GM12878 (cell line): ENCODE measurements at regions not wholly inside any gene's neighbourhood (a gene's known extent, or its start where the extent isn't known, plus 50 kb on each side); places are given as distances from the start of the nearest gene placed in this dataset.

Experiments
- ATAC-seq: fragments of 200-7000 bp; cut with Tn5 transposase; 3 replicates; pipeline ENCODE4 v1.9.1; 2020; ENCODE audit warnings: mild to moderate bottlenecking, moderate library complexity
- BruUV-seq: library from RNA; stranded (reverse); fragments of 400-500 nt; replicated peaks from 2 replicates; lab custom pipeline; 2021; lab: Mats Ljungman, UMichigan
- CTCF ChIA-PET: fragments of 300-600 bp; sonication (Branson Sonifier 250); formaldehyde crosslinking; extraction: SDS; loops from one replicate; lab custom pipeline; 2021; ENCODE audit warnings: inconsistent platforms; lab: Yijun Ruan, JAX
- POLR2A ChIA-PET: fragments of 350-600 bp; formaldehyde crosslinking; extraction: SDS; loops from one replicate; lab custom pipeline; 2021; ENCODE audit warnings: inconsistent platforms; lab: Charles Lee
- RAD21 ChIA-PET: fragments of 300-600 bp; sonication (Branson Sonifier 250); formaldehyde crosslinking; loops from one replicate; lab custom pipeline; 2023; ENCODE audit warnings: antibody characterized with exemption; ENCODE audit not compliant: unreplicated experiment; lab: Charles Lee
- SMC1A ChIA-PET: fragments of 300-600 bp; sonication (Branson Sonifier 250); formaldehyde crosslinking; loops from one replicate; lab custom pipeline; 2023; ENCODE audit not compliant: unreplicated experiment, uncharacterized antibody; lab: Charles Lee
- DNase-seq: peaks from one replicate; pipeline ENCODE4 v3.0.0-alpha.2; 2011; ENCODE audit warnings: low read depth, low spot score
- FAIRE-seq: peaks from 3 replicates; lab custom pipeline; 2011; peaks lifted over from hg19 to GRCh38; lab: Jason Lieb, UNC
- H2AFZ ChIP-seq: 2 replicates; pipeline ENCODE4 v1.6.0; 2011; ENCODE audit warnings: low read depth, low read length, control low read depth; ENCODE audit not compliant: control insufficient read depth
- H3K27ac ChIP-seq: 2 replicates; pipeline ENCODE4 v1.5.1; 2011; ENCODE audit warnings: control low read depth; ENCODE audit not compliant: control insufficient read depth, insufficient read depth
- H3K27me3 ChIP-seq, 2 experiments: replicated peaks in 1 of 2; 2 replicates each; pipeline versions ENCODE4 v1.6.0 to v1.6.1; 2011; ENCODE audit warnings: low read length in 1 of 2; ENCODE audit not compliant: control insufficient read depth in 2 of 2, insufficient read depth in 2 of 2
- H3K36me3 ChIP-seq, 2 experiments: 2 replicates each; pipeline ENCODE4 v1.5.1; 2011; ENCODE audit warnings: low read length in 1 of 2; ENCODE audit not compliant: control insufficient read depth in 2 of 2, insufficient read depth in 2 of 2
- H3K4me1 ChIP-seq: 2 replicates; pipeline ENCODE4 v1.6.1; 2011; ENCODE audit warnings: mild to moderate bottlenecking, low read length, moderate library complexity, mixed read lengths; ENCODE audit not compliant: control insufficient read depth, insufficient read depth
- H3K4me2 ChIP-seq: 2 replicates; pipeline ENCODE4 v1.6.0; 2011; ENCODE audit warnings: control low read depth; ENCODE audit not compliant: control insufficient read depth, insufficient read depth
- H3K4me3 ChIP-seq: fragments of 200-600 bp; sonication (generic); 2 replicates; pipeline ENCODE4 v1.5.1; 2016
- H3K79me2 ChIP-seq: 2 replicates; pipeline ENCODE4 v1.6.0; 2011; ENCODE audit warnings: low read length; ENCODE audit not compliant: control insufficient read depth, insufficient read depth
- H3K9ac ChIP-seq: 2 replicates; pipeline ENCODE4 v1.8.0; 2011; ENCODE audit warnings: low read length, control low read depth, mixed read lengths; ENCODE audit not compliant: control insufficient read depth, insufficient read depth
- H3K9me3 ChIP-seq: replicated peaks from 3 replicates; pipeline ENCODE4 v1.5.1; 2011; ENCODE audit warnings: mild to moderate bottlenecking, low read length; ENCODE audit not compliant: control insufficient read depth, insufficient read depth
- H4K20me1 ChIP-seq: 2 replicates; pipeline ENCODE4 v1.6.0; 2011; ENCODE audit not compliant: control insufficient read depth, insufficient read depth
- ASH2L ChIP-seq: fragments of 300-600, 200-600 bp; sonication (generic); IDR thresholded peaks from 2 replicates; pipeline ENCODE4 v1.6.1; 2017; ENCODE audit warnings: low read depth, mild to moderate bottlenecking, borderline replicate concordance
- BMI1 ChIP-seq: fragments of 450-650 bp; IDR thresholded peaks from 2 replicates; pipeline ENCODE4 v1.6.1; 2016; ENCODE audit warnings: mild to moderate bottlenecking, moderate library complexity, borderline replicate concordance
- CEBPZ ChIP-seq: fragments of 150-350 bp; IDR thresholded peaks from 2 replicates; pipeline ENCODE4 v1.6.1; 2016; ENCODE audit warnings: low read depth, low read length
- FOXM1 ChIP-seq: IDR thresholded peaks from 2 replicates; pipeline ENCODE4 v1.6.1; 2012; ENCODE audit warnings: low read depth, mild to moderate bottlenecking, inconsistent platforms, low read length, moderate library complexity
- GATAD2B ChIP-seq: fragments of 450-650 bp; conservative IDR thresholded peaks from 2 replicates; pipeline ENCODE4 v1.6.1; 2017; ENCODE audit warnings: low read depth, mild to moderate bottlenecking, moderate library complexity
- HDAC6 ChIP-seq: fragments of 200-600 bp; sonication (generic); IDR thresholded peaks from one replicate; pipeline ENCODE4 v1.8.0; 2017; ENCODE audit warnings: antibody characterized with exemption; ENCODE audit not compliant: unreplicated experiment
- IKZF1 ChIP-seq: fragments of 450-650 bp; conservative IDR thresholded peaks from 2 replicates; pipeline ENCODE4 v1.6.1; 2017; ENCODE audit warnings: antibody characterized with exemption, mild to moderate bottlenecking
- IKZF2 ChIP-seq, 2 experiments: fragments of 450-650 bp; IDR thresholded peaks; 2 replicates each; pipeline ENCODE4 v1.6.1; 2017; ENCODE audit warnings: mild to moderate bottlenecking in 2 of 2, moderate library complexity in 2 of 2
- NBN ChIP-seq: fragments of 450-650 bp; IDR thresholded peaks from 2 replicates; pipeline ENCODE4 v1.6.1; 2016
- POLR2A ChIP-seq: IDR thresholded peaks from 2 replicates; pipeline ENCODE4 v1.6.1; 2011; ENCODE audit warnings: low read depth, mild to moderate bottlenecking, low read length
- WRNIP1 ChIP-seq: IDR thresholded peaks from 2 replicates; pipeline ENCODE4 v1.6.1; 2011; ENCODE audit warnings: low read depth, low read length, improper control_type of control experiment, borderline replicate concordance
- WGBS: methylation state at CpG from one replicate; pipeline ENCODE4 v1.1.6; 2016; ENCODE audit warnings: low lambda C conversion rate; ENCODE audit not compliant: insufficient replicate concordance, insufficient coverage; ENCODE audit errors: missing lambda C conversion rate; 5-methylcytosine and 5-hydroxymethylcytosine counted together
- in situ Hi-C: fragments of 300-500 bp; cut with MboI; formaldehyde crosslinking; loops from 9 replicates; pipeline ENCODE4 v1.14.3; 2018; ENCODE audit warnings: mixed read lengths
- intact Hi-C: fragments of 100-400 bp; cut with micrococcal nuclease; formaldehyde crosslinking; loops from one replicate; pipeline ENCODE4 v1.14.2; 2022; ENCODE audit not compliant: unreplicated experiment
- TF ChIP-seq, protein P1 (sequence below): fragments of 450-650 bp; formaldehyde crosslinking; IDR thresholded peaks from 2 replicates; pipeline ENCODE4 v1.4.0; 2020; ENCODE audit warnings: mild to moderate bottlenecking, moderate library complexity
- TF ChIP-seq, protein P2 (sequence below): IDR thresholded peaks from 2 replicates; pipeline ENCODE4 v1.6.1; 2012; ENCODE audit warnings: mild to moderate bottlenecking, low read depth, low read length

DNA sequence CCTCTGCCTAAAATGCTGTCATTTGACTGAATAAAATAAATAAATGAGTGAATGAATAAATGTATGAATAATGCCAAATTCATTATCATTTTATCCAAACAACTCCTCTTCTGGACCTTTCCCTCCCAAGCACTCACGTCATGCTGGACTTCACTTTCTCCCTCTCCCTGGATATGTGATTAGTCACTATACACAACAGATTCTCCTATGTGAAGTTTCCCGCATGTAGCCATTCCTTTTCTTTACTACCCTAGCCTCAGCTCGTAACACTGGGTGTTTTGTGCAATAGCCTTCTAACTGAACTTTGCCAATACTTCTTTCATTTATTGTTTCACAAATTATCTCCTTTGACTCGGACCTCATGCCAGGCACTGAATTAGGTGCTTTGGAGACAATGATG is 87.6 kb upstream of the IL6 start:
- Histone ChIP-seq H3K79me2 (no peaks in the 10 kb centered on the region), H3K9me3 (peaks cover 12% of the 10 kb centered on the region), H2AFZ (no peak overlapping the region), H3K9ac (no peak overlapping the region), H3K36me3 (no peaks in the 10 kb centered on the region), H3K4me3 (no peak overlapping the region)
- CTCF ChIA-PET = interaction anchor here (1.1 kb wide), 1 partner anchor 14 kb away, joined by 3 read pairs; no protein-coding TSS in a partner anchor
- no TSS peak for BruUV-seq
- WGBS = 68% methylated on average over 4 of the region's 4 CpGs
- no peak for ATAC-seq
- intact Hi-C loops = no loop called here
- in situ Hi-C loops = no loop called here
- TF ChIP-seq IKZF2 (IDR thresholded peaks at IDR 0.05) (no peak), BMI1 (no peak), GATAD2B (no peak), IKZF1 (no peak), CEBPZ (no peak), HDAC6 (no peak), POLR2A (no peak), FOXM1 (no peak), NBN (no peak), ASH2L (no peak), WRNIP1 (no peak)
- TF ChIP-seq, protein P1, sequence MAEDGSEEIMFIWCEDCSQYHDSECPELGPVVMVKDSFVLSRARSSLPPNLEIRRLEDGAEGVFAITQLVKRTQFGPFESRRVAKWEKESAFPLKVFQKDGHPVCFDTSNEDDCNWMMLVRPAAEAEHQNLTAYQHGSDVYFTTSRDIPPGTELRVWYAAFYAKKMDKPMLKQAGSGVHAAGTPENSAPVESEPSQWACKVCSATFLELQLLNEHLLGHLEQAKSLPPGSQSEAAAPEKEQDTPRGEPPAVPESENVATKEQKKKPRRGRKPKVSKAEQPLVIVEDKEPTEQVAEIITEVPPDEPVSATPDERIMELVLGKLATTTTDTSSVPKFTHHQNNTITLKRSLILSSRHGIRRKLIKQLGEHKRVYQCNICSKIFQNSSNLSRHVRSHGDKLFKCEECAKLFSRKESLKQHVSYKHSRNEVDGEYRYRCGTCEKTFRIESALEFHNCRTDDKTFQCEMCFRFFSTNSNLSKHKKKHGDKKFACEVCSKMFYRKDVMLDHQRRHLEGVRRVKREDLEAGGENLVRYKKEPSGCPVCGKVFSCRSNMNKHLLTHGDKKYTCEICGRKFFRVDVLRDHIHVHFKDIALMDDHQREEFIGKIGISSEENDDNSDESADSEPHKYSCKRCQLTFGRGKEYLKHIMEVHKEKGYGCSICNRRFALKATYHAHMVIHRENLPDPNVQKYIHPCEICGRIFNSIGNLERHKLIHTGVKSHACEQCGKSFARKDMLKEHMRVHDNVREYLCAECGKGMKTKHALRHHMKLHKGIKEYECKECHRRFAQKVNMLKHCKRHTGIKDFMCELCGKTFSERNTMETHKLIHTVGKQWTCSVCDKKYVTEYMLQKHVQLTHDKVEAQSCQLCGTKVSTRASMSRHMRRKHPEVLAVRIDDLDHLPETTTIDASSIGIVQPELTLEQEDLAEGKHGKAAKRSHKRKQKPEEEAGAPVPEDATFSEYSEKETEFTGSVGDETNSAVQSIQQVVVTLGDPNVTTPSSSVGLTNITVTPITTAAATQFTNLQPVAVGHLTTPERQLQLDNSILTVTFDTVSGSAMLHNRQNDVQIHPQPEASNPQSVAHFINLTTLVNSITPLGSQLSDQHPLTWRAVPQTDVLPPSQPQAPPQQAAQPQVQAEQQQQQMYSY (CRISPR knock-in tag) = no peak
- TF ChIP-seq, protein P2, sequence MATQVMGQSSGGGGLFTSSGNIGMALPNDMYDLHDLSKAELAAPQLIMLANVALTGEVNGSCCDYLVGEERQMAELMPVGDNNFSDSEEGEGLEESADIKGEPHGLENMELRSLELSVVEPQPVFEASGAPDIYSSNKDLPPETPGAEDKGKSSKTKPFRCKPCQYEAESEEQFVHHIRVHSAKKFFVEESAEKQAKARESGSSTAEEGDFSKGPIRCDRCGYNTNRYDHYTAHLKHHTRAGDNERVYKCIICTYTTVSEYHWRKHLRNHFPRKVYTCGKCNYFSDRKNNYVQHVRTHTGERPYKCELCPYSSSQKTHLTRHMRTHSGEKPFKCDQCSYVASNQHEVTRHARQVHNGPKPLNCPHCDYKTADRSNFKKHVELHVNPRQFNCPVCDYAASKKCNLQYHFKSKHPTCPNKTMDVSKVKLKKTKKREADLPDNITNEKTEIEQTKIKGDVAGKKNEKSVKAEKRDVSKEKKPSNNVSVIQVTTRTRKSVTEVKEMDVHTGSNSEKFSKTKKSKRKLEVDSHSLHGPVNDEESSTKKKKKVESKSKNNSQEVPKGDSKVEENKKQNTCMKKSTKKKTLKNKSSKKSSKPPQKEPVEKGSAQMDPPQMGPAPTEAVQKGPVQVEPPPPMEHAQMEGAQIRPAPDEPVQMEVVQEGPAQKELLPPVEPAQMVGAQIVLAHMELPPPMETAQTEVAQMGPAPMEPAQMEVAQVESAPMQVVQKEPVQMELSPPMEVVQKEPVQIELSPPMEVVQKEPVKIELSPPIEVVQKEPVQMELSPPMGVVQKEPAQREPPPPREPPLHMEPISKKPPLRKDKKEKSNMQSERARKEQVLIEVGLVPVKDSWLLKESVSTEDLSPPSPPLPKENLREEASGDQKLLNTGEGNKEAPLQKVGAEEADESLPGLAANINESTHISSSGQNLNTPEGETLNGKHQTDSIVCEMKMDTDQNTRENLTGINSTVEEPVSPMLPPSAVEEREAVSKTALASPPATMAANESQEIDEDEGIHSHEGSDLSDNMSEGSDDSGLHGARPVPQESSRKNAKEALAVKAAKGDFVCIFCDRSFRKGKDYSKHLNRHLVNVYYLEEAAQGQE = no peak
- TF ChIP-seq, all 136 proteins: peak for 0
- SMC1A ChIA-PET = interaction anchor here (1.2 kb wide), 1 partner anchor 28 kb away, joined by 3 read pairs; no protein-coding TSS in a partner anchor
- no peaks in the 10 kb centered on the region for H4K20me1 ChIP-seq
- no peak overlapping the region for H3K27ac ChIP-seq
- FAIRE-seq = no peak
- RAD21 ChIA-PET = no interaction called here
- H3K4me2 ChIP-seq = no peak overlapping the region
- DNase-seq = no peak
- H3K4me1 ChIP-seq = no peaks in the 10 kb centered on the region
- POLR2A ChIA-PET = no interaction called here
- H3K27me3 ChIP-seq = peaks cover 0 to 2% of the 10 kb centered on the region in 2 experiments; a peak in 2 of 4 replicates
